ENCODE measurements at regions not wholly inside any gene's neighbourhood (a gene's known extent, or its start where the extent isn't known, plus 50 kb on each side); places are given as distances from the start of the nearest gene placed in this dataset.

DNA sequence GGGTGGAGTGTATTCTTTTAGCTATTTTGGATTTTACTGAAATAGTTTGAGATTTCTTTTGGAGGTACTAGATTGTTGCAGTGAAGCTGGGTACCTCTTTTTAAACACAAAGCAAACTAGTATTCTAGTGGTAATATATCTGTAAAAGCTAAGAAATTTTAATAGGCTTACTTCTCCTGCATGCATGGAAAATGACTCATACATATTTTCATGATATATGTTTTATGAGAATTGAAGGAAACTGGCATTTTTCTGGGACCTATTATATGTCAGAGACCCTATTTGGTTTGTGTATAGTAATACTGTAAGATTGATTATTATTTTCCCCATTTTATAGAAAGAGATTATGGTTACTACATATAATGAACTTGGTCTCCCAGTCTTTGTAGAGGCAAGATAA, 851.0 kb downstream of the DIPK2A start:
- dilution Hi-C loops (cut with MboI; ENCODE audit: extremely low pct_ligation_motif_present, low sequenced_read_pairs): no loop called here
- no peak for FAIRE-seq
- no peak overlapping the region for H2AFZ ChIP-seq (ENCODE audit: control insufficient read depth, low read length)

DNA sequence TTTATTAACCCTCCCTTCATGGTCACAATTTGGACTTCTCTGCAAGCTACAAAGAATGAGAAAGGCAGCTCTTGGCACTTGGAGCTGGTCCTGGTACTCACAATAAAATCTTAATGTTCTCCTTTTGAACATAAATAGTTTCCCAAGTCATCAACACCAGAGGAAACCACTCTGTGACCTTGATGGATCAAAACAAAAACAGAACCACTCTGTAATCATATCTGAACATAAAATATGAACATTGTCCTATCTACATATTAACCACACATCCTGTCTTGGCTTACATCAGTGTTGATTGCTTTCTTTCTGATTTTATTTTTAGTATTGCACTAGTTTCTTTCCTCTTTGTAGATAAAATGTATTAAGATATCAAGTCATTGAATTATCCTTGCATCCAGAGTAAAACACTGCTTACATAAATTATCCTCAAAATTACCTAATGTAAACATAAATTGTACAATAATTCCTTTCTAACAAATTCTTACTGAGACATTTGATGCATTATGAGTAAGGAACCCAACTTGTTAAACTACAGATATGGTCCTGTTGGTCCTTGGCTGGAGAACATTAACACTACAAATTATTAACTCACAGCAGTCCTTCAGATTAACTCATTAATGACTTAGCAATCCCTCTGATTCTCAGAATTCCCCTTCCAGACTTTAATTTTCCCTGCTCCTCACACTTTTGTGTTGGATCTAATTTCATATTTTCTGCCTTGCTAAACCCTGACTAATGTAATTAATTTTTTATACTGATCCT, 860.5 kb downstream of the DIPK2A start:
- H3K36me3 ChIP-seq (ENCODE audit: control insufficient read depth in 2 of 2, extremely low read depth in 1 of 2, insufficient read depth in 2 of 2, low read length in 2 of 2): no peaks in the 10 kb centered on the region
- no peak overlapping the region for H3K27ac ChIP-seq (ENCODE audit: control insufficient read depth, insufficient read depth, low read length)
- H3K9me3 ChIP-seq (ENCODE audit: control insufficient read depth, low read depth, low read length): peaks cover 3% of the 10 kb centered on the region
- H3K9ac ChIP-seq (ENCODE audit: control insufficient read depth, extremely low read depth, insufficient read depth, low read length): no peak overlapping the region
- no peaks in the 10 kb centered on the region for H3K9me1 ChIP-seq (ENCODE audit: control insufficient read depth, extremely low read depth, insufficient read depth, low read length)
- H3K4me1 ChIP-seq (ENCODE audit: control insufficient read depth, extremely low read depth, insufficient read depth, low read length): no peaks in the 10 kb centered on the region
- dilution Hi-C loops (cut with MboI; ENCODE audit: extremely low pct_ligation_motif_present, low sequenced_read_pairs): no loop called here
- FAIRE-seq (no peak), DNase-seq (ENCODE audit: low read depth, low spot score) (no peak)
- no peaks in the 10 kb centered on the region for H4K20me1 ChIP-seq (ENCODE audit: control insufficient read depth, extremely low read depth, insufficient read depth, low read length)
- no peak overlapping the region for H3K4me3 ChIP-seq (ENCODE audit: control insufficient read depth in 2 of 3, extremely low read depth in 1 of 3, insufficient read depth in 2 of 3, low read depth in 1 of 3, low read length in 3 of 3)
- no peak overlapping the region for H2AFZ ChIP-seq (ENCODE audit: control insufficient read depth, low read length)
- no peaks in the 10 kb centered on the region for H3K27me3 ChIP-seq (ENCODE audit: control insufficient read depth, extremely low read depth, insufficient read depth, low read length)
- no peak overlapping the region for H3K4me2 ChIP-seq (ENCODE audit: control insufficient read depth, extremely low read depth, insufficient read depth, low read depth, low read length)
- TF ChIP-seq, protein P1, sequence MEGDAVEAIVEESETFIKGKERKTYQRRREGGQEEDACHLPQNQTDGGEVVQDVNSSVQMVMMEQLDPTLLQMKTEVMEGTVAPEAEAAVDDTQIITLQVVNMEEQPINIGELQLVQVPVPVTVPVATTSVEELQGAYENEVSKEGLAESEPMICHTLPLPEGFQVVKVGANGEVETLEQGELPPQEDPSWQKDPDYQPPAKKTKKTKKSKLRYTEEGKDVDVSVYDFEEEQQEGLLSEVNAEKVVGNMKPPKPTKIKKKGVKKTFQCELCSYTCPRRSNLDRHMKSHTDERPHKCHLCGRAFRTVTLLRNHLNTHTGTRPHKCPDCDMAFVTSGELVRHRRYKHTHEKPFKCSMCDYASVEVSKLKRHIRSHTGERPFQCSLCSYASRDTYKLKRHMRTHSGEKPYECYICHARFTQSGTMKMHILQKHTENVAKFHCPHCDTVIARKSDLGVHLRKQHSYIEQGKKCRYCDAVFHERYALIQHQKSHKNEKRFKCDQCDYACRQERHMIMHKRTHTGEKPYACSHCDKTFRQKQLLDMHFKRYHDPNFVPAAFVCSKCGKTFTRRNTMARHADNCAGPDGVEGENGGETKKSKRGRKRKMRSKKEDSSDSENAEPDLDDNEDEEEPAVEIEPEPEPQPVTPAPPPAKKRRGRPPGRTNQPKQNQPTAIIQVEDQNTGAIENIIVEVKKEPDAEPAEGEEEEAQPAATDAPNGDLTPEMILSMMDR (optimal IDR thresholded peaks at IDR 0.05 in 1 of 3, IDR thresholded peaks at IDR 0.05 in 1 of 3, conservative IDR thresholded peaks at IDR 0.05 in 1 of 3; ENCODE audit: extremely low read depth in 1 of 3, insufficient read depth in 2 of 3, low read length in 3 of 3): no peak
- TF ChIP-seq EZH2 (IDR thresholded peaks at IDR 0.05; ENCODE audit: low read length): no peak
- H3K79me2 ChIP-seq (ENCODE audit: control insufficient read depth, insufficient read depth, low read length): no peaks in the 10 kb centered on the region

More for the DNA sequence above, 851.0 kb downstream of the DIPK2A start:
- Histone ChIP-seq H3K27ac (ENCODE audit: control insufficient read depth, insufficient read depth, low read length) (no peak overlapping the region), H3K9ac (ENCODE audit: control insufficient read depth, extremely low read depth, insufficient read depth, low read length) (no peak overlapping the region), H3K79me2 (ENCODE audit: control insufficient read depth, insufficient read depth, low read length) (no peaks in the 10 kb centered on the region), H3K9me1 (ENCODE audit: control insufficient read depth, extremely low read depth, insufficient read depth, low read length) (no peaks in the 10 kb centered on the region), H3K4me1 (ENCODE audit: control insufficient read depth, extremely low read depth, insufficient read depth, low read length) (no peaks in the 10 kb centered on the region), H4K20me1 (ENCODE audit: control insufficient read depth, extremely low read depth, insufficient read depth, low read length) (no peaks in the 10 kb centered on the region), H3K27me3 (ENCODE audit: control insufficient read depth, extremely low read depth, insufficient read depth, low read length) (no peaks in the 10 kb centered on the region), H3K9me3 (ENCODE audit: control insufficient read depth, low read depth, low read length) (no peaks in the 10 kb centered on the region), H3K4me2 (ENCODE audit: control insufficient read depth, extremely low read depth, insufficient read depth, low read depth, low read length) (no peak overlapping the region), H3K4me3 (ENCODE audit: control insufficient read depth in 2 of 3, extremely low read depth in 1 of 3, insufficient read depth in 2 of 3, low read depth in 1 of 3, low read length in 3 of 3) (no peak overlapping the region), H3K36me3 (ENCODE audit: control insufficient read depth in 2 of 2, extremely low read depth in 1 of 2, insufficient read depth in 2 of 2, low read length in 2 of 2) (no peaks in the 10 kb centered on the region)
- TF ChIP-seq, protein P1 (optimal IDR thresholded peaks at IDR 0.05 in 1 of 3, IDR thresholded peaks at IDR 0.05 in 1 of 3, conservative IDR thresholded peaks at IDR 0.05 in 1 of 3; ENCODE audit: extremely low read depth in 1 of 3, insufficient read depth in 2 of 3, low read length in 3 of 3): no peak
- no peak for TF ChIP-seq EZH2 (IDR thresholded peaks at IDR 0.05; ENCODE audit: low read length)
- DNase-seq (ENCODE audit: low read depth, low spot score): no peak
